HepG2 (cell line): ENCODE measurements at regions not wholly inside any gene's neighbourhood (a gene's known extent, or its start where the extent isn't known, plus 50 kb on each side); places are given as distances from the start of the nearest gene placed in this dataset.

Experiments used
- ATAC-seq: fragments of 200-7000 bp; cut with Tn5 transposase; 3 replicates; pipeline ENCODE4 v1.9.1; 2020; ENCODE audit warnings: mild to moderate bottlenecking, moderate library complexity
- BruUV-seq: library from RNA; stranded (reverse); fragments of 400-500 nt; replicated peaks from 2 replicates; lab custom pipeline; 2021; lab: Mats Ljungman, UMichigan
- CTCF ChIA-PET: fragments of 300-600 bp; formaldehyde crosslinking; extraction: SDS; loops from one replicate; lab custom pipeline; 2021; ENCODE audit warnings: low total read pairs, inconsistent platforms, low intra/inter-chr PET ratio; lab: Yijun Ruan, JAX
- POLR2A ChIA-PET: fragments of 350-600 bp; sonication (Branson Sonifier 250); formaldehyde crosslinking; loops from one replicate; lab custom pipeline; 2020; ENCODE audit warnings: antibody characterized with exemption, inconsistent platforms; lab: Yijun Ruan, JAX
- DNase-seq: peaks from one replicate; pipeline ENCODE4 v3.0.0-alpha.2; 2015; ENCODE audit warnings: low spot score
- FAIRE-seq: peaks from 3 replicates; lab custom pipeline; 2011; peaks lifted over from hg19 to GRCh38; lab: Jason Lieb, UNC
- H2AFZ ChIP-seq: one replicate; pipeline ENCODE4 v1.6.1; 2011; ENCODE audit warnings: low read length, inconsistent platforms
- H3K27ac ChIP-seq: fragments of 300-600 bp; 3 replicates; pipeline ENCODE4 v1.8.0; 2011; ENCODE audit warnings: mixed run types, mild to moderate bottlenecking, mixed read lengths, low read length, inconsistent platforms; ENCODE audit not compliant: insufficient read depth; ENCODE audit errors: extremely low read length
- H3K27me3 ChIP-seq, 2 experiments: fragments of 200-600 bp in 1 of 2; 2 replicates in 1 of 2; 3 replicates in 1 of 2; pipeline versions ENCODE4 v1.6.0 to v1.8.0; 2011; ENCODE audit warnings: low read length in 2 of 2, mild to moderate bottlenecking in 2 of 2, moderate library complexity in 2 of 2, inconsistent platforms in 1 of 2; ENCODE audit not compliant: insufficient read depth in 2 of 2, control insufficient read depth in 1 of 2
- H3K36me3 ChIP-seq, 2 experiments: fragments of 200-600 bp in 1 of 2; replicated peaks in 1 of 2; 2 replicates in 1 of 2; 3 replicates in 1 of 2; pipeline versions ENCODE4 v1.5.1 to v1.8.0; 2011; ENCODE audit warnings: low read length in 2 of 2, inconsistent platforms in 1 of 2; ENCODE audit not compliant: insufficient read depth in 2 of 2, control insufficient read depth in 1 of 2
- H3K4me1 ChIP-seq: 2 replicates; pipeline ENCODE4 v1.5.1; 2012; ENCODE audit warnings: low read length, inconsistent platforms; ENCODE audit not compliant: insufficient read depth
- H3K4me2 ChIP-seq: 2 replicates; pipeline ENCODE4 v1.6.0; 2011; ENCODE audit warnings: low read depth, low read length, inconsistent platforms
- H3K4me3 ChIP-seq, 3 experiments: fragments of 200-600 bp in 1 of 3; sonication (generic), shearing (Covaris generic) in 1 of 3; replicated peaks in 1 of 3; 2 replicates each; pipeline ENCODE4 v1.5.1; 2011 to 2016; ENCODE audit warnings: low read length in 3 of 3, inconsistent platforms in 2 of 3, low read depth in 2 of 3, mild to moderate bottlenecking in 2 of 3, control low read depth in 1 of 3, mixed read lengths in 1 of 3; ENCODE audit not compliant: insufficient read depth in 1 of 3
- H3K79me2 ChIP-seq: one replicate; pipeline ENCODE4 v1.6.1; 2011; ENCODE audit warnings: low read length, inconsistent platforms; ENCODE audit not compliant: insufficient read depth
- H3K9ac ChIP-seq: 2 replicates; pipeline ENCODE4 v1.6.0; 2011; ENCODE audit warnings: mild to moderate bottlenecking, low read depth, low read length, inconsistent platforms; ENCODE audit not compliant: insufficient read depth
- H3K9me3 ChIP-seq: 2 replicates; pipeline ENCODE4 v1.5.1; 2012; ENCODE audit warnings: mild to moderate bottlenecking, low read length
- H4K20me1 ChIP-seq: 2 replicates; pipeline ENCODE4 v1.6.0; 2011; ENCODE audit warnings: inconsistent platforms, mild to moderate bottlenecking, low read length, moderate library complexity; ENCODE audit not compliant: insufficient read depth
- BRD4 ChIP-seq: sonication (generic); formaldehyde crosslinking; IDR thresholded peaks from 2 replicates; pipeline ENCODE4 v1.4.0; 2020; ENCODE audit warnings: missing genetic modification reagents
- HNF4G ChIP-seq, 2 experiments: sonication (generic) in 1 of 2; formaldehyde crosslinking in 1 of 2; IDR thresholded peaks; 2 replicates each; pipeline versions ENCODE4 v1.4.0 to v1.6.1; 2011 to 2020; ENCODE audit warnings: borderline replicate concordance in 2 of 2, low read depth in 2 of 2, mild to moderate bottlenecking in 2 of 2, low read length in 1 of 2, missing genetic modification reagents in 1 of 2, moderate library complexity in 1 of 2
- HOXD1 ChIP-seq: sonication (generic); formaldehyde crosslinking; IDR thresholded peaks from 2 replicates; pipeline ENCODE4 v1.5.0; 2020; ENCODE audit warnings: missing genetic modification reagents
- MAFF ChIP-seq: IDR thresholded peaks from 2 replicates; pipeline ENCODE4 v1.6.1; 2011; ENCODE audit warnings: low read depth, low read length, improper control_type of control experiment
- MAFK ChIP-seq, 2 experiments: IDR thresholded peaks in 1 of 2; conservative IDR thresholded peaks in 1 of 2; 2 replicates each; pipeline ENCODE4 v1.6.1; 2011; ENCODE audit warnings: improper control_type of control experiment in 2 of 2, low read length in 2 of 2
- MAX ChIP-seq: IDR thresholded peaks from 2 replicates; pipeline ENCODE4 v1.6.1; 2012; ENCODE audit warnings: inconsistent platforms
- NBN ChIP-seq: fragments of 450-650 bp; conservative IDR thresholded peaks from 2 replicates; pipeline ENCODE4 v1.6.1; 2017
- ZMAT5 ChIP-seq: sonication (generic); formaldehyde crosslinking; IDR thresholded peaks from 2 replicates; pipeline ENCODE4 v1.5.0; 2020; ENCODE audit warnings: mild to moderate bottlenecking, low read depth, missing genetic modification reagents, borderline replicate concordance
- ZNF292 ChIP-seq: sonication (generic); formaldehyde crosslinking; IDR thresholded peaks from 2 replicates; pipeline ENCODE4 v1.8.1; 2022; ENCODE audit warnings: mild to moderate bottlenecking, low read depth, missing genetic modification reagents, borderline replicate concordance
- ZNF512 ChIP-seq: sonication (generic); formaldehyde crosslinking; IDR thresholded peaks from 2 replicates; pipeline ENCODE4 v1.4.0; 2020; ENCODE audit warnings: mild to moderate bottlenecking, missing genetic modification reagents
- ZNF737 ChIP-seq: sonication (generic); formaldehyde crosslinking; IDR thresholded peaks from 2 replicates; pipeline ENCODE4 v1.5.0; 2020; ENCODE audit warnings: missing genetic modification reagents, mild to moderate bottlenecking, borderline replicate concordance
- ZNF788 ChIP-seq: sonication (generic); formaldehyde crosslinking; IDR thresholded peaks from 2 replicates; pipeline ENCODE4 v1.5.0; 2020; ENCODE audit warnings: mild to moderate bottlenecking, missing genetic modification reagents, borderline replicate concordance
- WGBS: methylation state at CpG from one replicate; pipeline ENCODE4 v1.1.6; 2017; ENCODE audit warnings: low lambda C conversion rate; 5-methylcytosine and 5-hydroxymethylcytosine counted together
- in situ Hi-C: cut with HindIII; loops from 2 replicates; pipeline ENCODE4 v1.10.0; 2017; ENCODE audit warnings: low pct_unique_long_range_greater_than_20kb; ENCODE audit not compliant: extremely low pct_ligation_motif_present
- intact Hi-C: fragments of 100-400 bp; cut with micrococcal nuclease; formaldehyde crosslinking; loops from one replicate; pipeline ENCODE4 v1.10.0; 2022; ENCODE audit not compliant: unreplicated experiment
- TF ChIP-seq, protein P1 (sequence below): sonication (generic); formaldehyde crosslinking; IDR thresholded peaks from 2 replicates; pipeline ENCODE4 v1.4.0; 2020; ENCODE audit warnings: missing genetic modification reagents, borderline replicate concordance
- TF ChIP-seq, protein P2 (sequence below): sonication (generic); formaldehyde crosslinking; IDR thresholded peaks from 2 replicates; pipeline ENCODE4 v1.4.0; 2020; ENCODE audit warnings: mild to moderate bottlenecking, missing genetic modification reagents

DNA sequence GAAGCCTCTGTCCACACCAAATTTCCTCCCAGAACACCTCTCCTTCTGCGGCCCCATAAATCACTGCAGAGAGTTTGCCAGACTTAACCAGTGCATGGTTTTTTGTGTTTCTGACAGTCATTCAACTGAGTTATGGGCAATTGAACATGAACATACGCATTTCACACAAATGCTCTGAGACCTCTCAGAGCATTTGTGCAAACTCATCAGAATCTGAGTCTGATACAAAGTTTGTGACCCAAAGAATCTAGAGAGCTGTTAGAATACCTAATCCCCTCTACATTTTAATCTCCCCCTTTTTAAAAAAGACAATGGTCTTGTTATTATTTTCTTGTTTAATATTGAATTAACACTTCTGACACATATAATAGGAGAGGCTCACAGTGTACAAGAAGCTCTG is 416.9 kb upstream of the SMARCA2 start:
- no peak for DNase-seq
- BruUV-seq: no TSS peak
- ChIA-PET CTCF (no interaction called here), POLR2A (no interaction called here)
- H4K20me1 ChIP-seq: no peaks in the 10 kb centered on the region
- in situ Hi-C loops: no loop called here
- FAIRE-seq: no peak
- no peaks in the 10 kb centered on the region for H3K9me3 ChIP-seq
- no peak overlapping the region for H3K27ac ChIP-seq
- H3K79me2 ChIP-seq: no peaks in the 10 kb centered on the region
- ATAC-seq: no peak
- H2AFZ ChIP-seq: no peak overlapping the region
- no peak overlapping the region for H3K9ac ChIP-seq
- 11% methylated on average over 1 of the region's 2 CpGs for WGBS
- H3K27me3 ChIP-seq: no peaks in the 10 kb centered on the region
- H3K4me3 ChIP-seq: no peak overlapping the region
- TF ChIP-seq ZMAT5 (CRISPR knock-in tag) (no peak), MAFK (conservative IDR thresholded peaks at IDR 0.05 in 1 of 2, IDR thresholded peaks at IDR 0.05 in 1 of 2; ENCODE audit: low read length in 2 of 2) (peak; percentile 61 to 74), MAFF (peak; percentile 56; the same call in 1 of the 2 replicates)
- H3K36me3 ChIP-seq: no peaks in the 10 kb centered on the region
- intact Hi-C loops: no loop called here
- H3K4me1 ChIP-seq: no peaks in the 10 kb centered on the region
- no peak overlapping the region for H3K4me2 ChIP-seq

DNA sequence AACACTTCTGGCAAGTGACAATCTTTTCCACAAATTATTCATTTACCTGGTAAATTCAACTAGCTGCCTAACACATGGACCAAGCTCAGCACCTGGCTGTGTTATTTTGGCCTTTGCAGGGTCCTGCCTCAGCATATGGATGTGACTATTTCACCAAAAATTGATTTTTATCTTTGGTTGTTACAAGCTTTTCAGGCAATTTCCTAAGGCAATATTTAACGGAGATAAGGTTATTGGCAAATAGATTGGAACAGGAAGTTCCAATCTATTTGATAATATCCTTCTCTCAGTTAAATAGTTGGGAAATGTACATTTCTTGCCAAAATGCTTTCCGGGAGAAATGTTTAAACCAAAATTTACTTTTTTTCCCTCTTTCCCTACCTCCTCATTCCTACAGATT is 415.2 kb upstream of the SMARCA2 start:
- DNase-seq (no peak), ATAC-seq (no peak), FAIRE-seq (no peak)
- ChIA-PET POLR2A (no interaction called here), CTCF (no interaction called here)
- BruUV-seq: no TSS peak
- Histone ChIP-seq H3K36me3 (no peaks in the 10 kb centered on the region), H2AFZ (no peak overlapping the region), H3K9ac (no peak overlapping the region), H3K4me1 (no peaks in the 10 kb centered on the region), H3K27me3 (no peaks in the 10 kb centered on the region), H4K20me1 (no peaks in the 10 kb centered on the region), H3K27ac (no peak overlapping the region), H3K9me3 (0 out of 2 replicates have a peak, but pooled peaks cover 3% of the 10 kb centered on the region), H3K4me2 (no peak overlapping the region), H3K79me2 (no peaks in the 10 kb centered on the region), H3K4me3 (no peak overlapping the region)
- in situ Hi-C loops: loop anchor here (10.0 kb wide), 1 partner anchor 135 kb away; no protein-coding TSS in a partner anchor
- intact Hi-C loops: no loop called here
- WGBS: 2% methylated on average over 2 of the region's 2 CpGs
- TF ChIP-seq, protein P1, sequence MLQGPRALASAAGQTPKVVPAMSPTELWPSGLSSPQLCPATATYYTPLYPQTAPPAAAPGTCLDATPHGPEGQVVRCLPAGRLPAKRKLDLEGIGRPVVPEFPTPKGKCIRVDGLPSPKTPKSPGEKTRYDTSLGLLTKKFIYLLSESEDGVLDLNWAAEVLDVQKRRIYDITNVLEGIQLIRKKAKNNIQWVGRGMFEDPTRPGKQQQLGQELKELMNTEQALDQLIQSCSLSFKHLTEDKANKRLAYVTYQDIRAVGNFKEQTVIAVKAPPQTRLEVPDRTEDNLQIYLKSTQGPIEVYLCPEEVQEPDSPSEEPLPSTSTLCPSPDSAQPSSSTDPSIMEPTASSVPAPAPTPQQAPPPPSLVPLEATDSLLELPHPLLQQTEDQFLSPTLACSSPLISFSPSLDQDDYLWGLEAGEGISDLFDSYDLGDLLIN (CRISPR knock-in tag): no peak
- TF ChIP-seq HNF4G (IDR thresholded peaks at IDR 0.05; ENCODE audit: borderline replicate concordance, low read depth, low read length): no peak
- TF ChIP-seq HNF4G (CRISPR knock-in tag; IDR thresholded peaks at IDR 0.05; ENCODE audit: borderline replicate concordance, low read depth): no peak
- no peak for TF ChIP-seq ZNF788 (CRISPR knock-in tag)
- TF ChIP-seq, protein P2, sequence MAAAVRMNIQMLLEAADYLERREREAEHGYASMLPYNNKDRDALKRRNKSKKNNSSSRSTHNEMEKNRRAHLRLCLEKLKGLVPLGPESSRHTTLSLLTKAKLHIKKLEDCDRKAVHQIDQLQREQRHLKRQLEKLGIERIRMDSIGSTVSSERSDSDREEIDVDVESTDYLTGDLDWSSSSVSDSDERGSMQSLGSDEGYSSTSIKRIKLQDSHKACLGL (CRISPR knock-in tag): no peak
- no peak for TF ChIP-seq ZNF292
- TF ChIP-seq ZNF512 (CRISPR knock-in tag): no peak
- TF ChIP-seq BRD4 (CRISPR knock-in tag): no peak
- no peak for TF ChIP-seq ZNF737
- TF ChIP-seq HOXD1 (CRISPR knock-in tag): no peak
- no peak for TF ChIP-seq MAX
- TF ChIP-seq NBN: no peak
